ENCODE measurements at regions not wholly inside any gene's neighbourhood (a gene's known extent, or its start where the extent isn't known, plus 50 kb on each side); places are given as distances from the start of the nearest gene placed in this dataset.

DNA sequence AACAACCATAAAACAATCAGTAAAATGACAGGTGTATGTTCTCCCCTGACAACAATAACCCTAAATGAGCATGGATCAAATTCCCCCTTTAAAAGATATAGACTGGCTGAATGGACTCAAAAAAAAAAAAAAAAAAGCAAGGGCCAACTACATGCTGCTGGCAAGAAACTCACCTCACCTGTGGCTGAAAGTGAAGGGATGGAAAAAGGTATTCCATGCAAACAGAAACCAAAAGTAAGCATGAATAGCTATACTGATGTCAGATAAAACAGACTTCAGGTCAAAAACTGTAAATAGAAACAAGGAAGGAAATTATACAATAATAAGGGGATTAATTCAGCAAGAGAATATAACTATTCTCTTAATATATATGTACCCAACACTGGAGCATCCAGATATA is 54.2 kb upstream of the SSBP2 start:
- no peak for DNase-seq (ENCODE audit: low read depth)
- H3K4me3 ChIP-seq (ENCODE audit: low read depth, low read length), result no peak overlapping the region
- TF ChIP-seq, protein P1, sequence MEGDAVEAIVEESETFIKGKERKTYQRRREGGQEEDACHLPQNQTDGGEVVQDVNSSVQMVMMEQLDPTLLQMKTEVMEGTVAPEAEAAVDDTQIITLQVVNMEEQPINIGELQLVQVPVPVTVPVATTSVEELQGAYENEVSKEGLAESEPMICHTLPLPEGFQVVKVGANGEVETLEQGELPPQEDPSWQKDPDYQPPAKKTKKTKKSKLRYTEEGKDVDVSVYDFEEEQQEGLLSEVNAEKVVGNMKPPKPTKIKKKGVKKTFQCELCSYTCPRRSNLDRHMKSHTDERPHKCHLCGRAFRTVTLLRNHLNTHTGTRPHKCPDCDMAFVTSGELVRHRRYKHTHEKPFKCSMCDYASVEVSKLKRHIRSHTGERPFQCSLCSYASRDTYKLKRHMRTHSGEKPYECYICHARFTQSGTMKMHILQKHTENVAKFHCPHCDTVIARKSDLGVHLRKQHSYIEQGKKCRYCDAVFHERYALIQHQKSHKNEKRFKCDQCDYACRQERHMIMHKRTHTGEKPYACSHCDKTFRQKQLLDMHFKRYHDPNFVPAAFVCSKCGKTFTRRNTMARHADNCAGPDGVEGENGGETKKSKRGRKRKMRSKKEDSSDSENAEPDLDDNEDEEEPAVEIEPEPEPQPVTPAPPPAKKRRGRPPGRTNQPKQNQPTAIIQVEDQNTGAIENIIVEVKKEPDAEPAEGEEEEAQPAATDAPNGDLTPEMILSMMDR (IDR thresholded peaks at IDR 0.05; ENCODE audit: low read depth, low read length, missing control alignments), result no peak

DNA sequence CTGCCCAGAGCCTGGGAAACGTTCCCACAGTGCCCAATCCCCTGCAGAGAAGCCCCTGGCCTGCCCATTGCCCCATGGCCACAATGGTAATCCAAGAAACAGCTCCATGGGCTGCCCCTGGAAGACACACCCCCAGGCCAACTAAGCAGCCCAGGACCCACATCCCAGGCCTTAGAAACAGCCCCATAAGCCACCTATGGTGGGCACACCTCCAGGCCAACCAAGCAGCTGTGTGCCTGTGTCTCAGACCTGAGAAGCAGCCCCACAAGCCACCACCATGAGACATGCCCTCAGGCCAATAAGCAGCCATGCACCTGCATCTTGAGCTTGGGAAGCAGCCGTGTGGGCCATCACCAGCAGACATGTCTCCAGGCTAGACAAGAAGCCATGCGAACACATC is 52.9 kb upstream of the SSBP2 start:
- DNase-seq (ENCODE audit: low read depth), result no peak
- TF ChIP-seq, protein P1 (IDR thresholded peaks at IDR 0.05; ENCODE audit: low read depth, low read length, missing control alignments), result no peak
- H3K4me3 ChIP-seq (ENCODE audit: low read depth, low read length), result no peak overlapping the region

DNA sequence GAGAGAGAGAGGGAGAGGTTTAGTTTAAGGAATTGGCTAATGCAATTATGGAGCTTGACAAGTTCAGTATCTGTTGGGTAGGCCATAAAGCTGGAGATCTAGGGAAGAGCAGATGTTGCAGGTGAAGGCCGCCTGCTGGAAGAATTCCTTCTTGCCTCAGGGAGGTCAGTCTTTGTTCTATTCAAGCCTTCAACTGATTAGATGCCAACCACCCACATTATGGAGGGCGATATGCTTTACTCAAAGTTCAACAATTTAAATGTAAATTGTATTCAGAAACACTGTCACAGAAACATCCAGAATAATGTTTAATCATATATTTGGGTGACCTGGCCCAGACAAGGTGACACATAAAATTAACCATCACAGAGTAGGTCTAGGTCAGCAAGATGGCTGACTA is 51.7 kb upstream of the SSBP2 start:
- no peak for DNase-seq (ENCODE audit: low read depth)
- no peak overlapping the region for H3K4me3 ChIP-seq (ENCODE audit: low read depth, low read length)
- TF ChIP-seq, protein P1 (IDR thresholded peaks at IDR 0.05; ENCODE audit: low read depth, low read length, missing control alignments), result no peak

DNA sequence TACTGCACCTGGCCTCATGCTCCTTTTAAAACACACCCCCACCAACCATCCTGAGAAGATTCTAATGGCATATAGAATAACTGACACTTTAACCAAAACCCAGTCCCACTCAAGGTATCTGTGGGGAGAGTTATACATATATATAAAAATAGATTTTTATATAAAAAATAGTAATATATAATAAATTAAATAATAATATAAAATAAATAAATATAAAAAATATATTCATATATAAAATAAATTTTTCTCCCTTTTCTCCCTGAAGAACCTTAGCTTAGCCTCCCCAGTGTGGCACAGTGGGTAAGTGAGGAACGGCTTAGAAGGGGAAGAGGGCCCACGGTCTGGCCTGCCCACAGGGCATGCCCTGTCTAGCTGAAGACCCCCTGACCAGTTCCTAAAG is 51.1 kb upstream of the SSBP2 start:
- no peak overlapping the region for H3K4me3 ChIP-seq (ENCODE audit: low read depth, low read length)
- TF ChIP-seq, protein P1 (IDR thresholded peaks at IDR 0.05; ENCODE audit: low read depth, low read length, missing control alignments), result no peak
- DNase-seq (ENCODE audit: low read depth), result no peak

DNA sequence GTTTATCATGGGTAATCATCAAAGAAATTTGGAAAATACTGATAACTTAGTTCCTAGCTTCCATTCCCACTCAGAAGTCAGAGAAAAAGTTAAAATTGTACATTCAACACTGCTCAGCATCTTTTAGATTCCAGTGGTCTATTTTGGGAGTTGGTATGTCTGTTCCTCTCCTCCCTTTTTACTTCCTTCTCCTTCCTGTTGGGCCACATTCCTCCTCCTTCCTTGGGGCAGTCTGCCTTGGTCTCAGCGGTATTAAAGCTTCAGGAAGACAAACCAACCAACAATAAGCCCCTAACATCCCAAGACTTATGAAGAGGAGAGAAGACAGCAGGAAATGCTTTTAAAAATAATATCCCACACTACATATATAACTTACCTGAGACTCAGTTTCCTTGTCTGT is 49.9 kb upstream of the SSBP2 start:
- no peak for DNase-seq (ENCODE audit: low read depth)
- no peak overlapping the region for H3K4me3 ChIP-seq (ENCODE audit: low read depth, low read length)
- TF ChIP-seq, protein P1 (IDR thresholded peaks at IDR 0.05; ENCODE audit: low read depth, low read length, missing control alignments), result no peak
